Naive thymus-derived CD8-positive, alpha-beta T cell (primary cell): ENCODE measurements at regions not wholly inside any gene's neighbourhood (a gene's known extent, or its start where the extent isn't known, plus 50 kb on each side); places are given as distances from the start of the nearest gene placed in this dataset.

Experiments used
- ATAC-seq, 2 donors: fragments of 150-1000 bp; cut with Tn5 transposase in 1 of 2; sonication (Bioruptor Pico), chemical (Tn5 transposase) in 1 of 2; 1 replicate in 1 of 2; 2 replicates in 1 of 2; pipeline ENCODE4 v1.10.0; 2021; ENCODE audit warnings: mild to moderate bottlenecking in 2 of 2, moderate library complexity in 2 of 2
- POLR2A ChIA-PET: fragments of 350-600 bp; sonication (Branson Sonifier 250); formaldehyde crosslinking; loops from one replicate; lab custom pipeline; 2021; ENCODE audit warnings: antibody characterized with exemption; lab: Charles Lee
- DNase-seq, 10 donors: peaks; one replicate each; pipeline versions ENCODE4 v3.0.0 to v3.0.0-alpha.2; 2020 to 2022
- H3K27ac Mint-ChIP-seq, 10 donors: one replicate each; pipeline ENCODE4 v1.8.0; 2020 to 2022; ENCODE audit warnings: mild to moderate bottlenecking in 10 of 10, mixed read lengths in 10 of 10, moderate library complexity in 4 of 10, inconsistent platforms in 1 of 10
- H3K27me3 Mint-ChIP-seq, 5 donors: one replicate each; pipeline ENCODE4 v1.8.0; 2021 to 2022; ENCODE audit warnings: mixed read lengths in 5 of 5
- H3K36me3 Mint-ChIP-seq, 3 donors: one replicate each; pipeline ENCODE4 v1.8.0; 2020 to 2022; ENCODE audit warnings: mixed read lengths in 3 of 3, mild to moderate bottlenecking in 2 of 3, inconsistent platforms in 1 of 3
- H3K4me1 Mint-ChIP-seq, 4 donors: one replicate each; pipeline ENCODE4 v1.8.0; 2021 to 2022; ENCODE audit warnings: mixed read lengths in 4 of 4
- H3K4me3 Mint-ChIP-seq, 10 donors: one replicate each; pipeline ENCODE4 v1.8.0; 2020 to 2022; ENCODE audit warnings: mild to moderate bottlenecking in 10 of 10, mixed read lengths in 10 of 10, moderate library complexity in 6 of 10, inconsistent platforms in 1 of 10
- H3K9me3 Mint-ChIP-seq, 9 donors: one replicate each; pipeline ENCODE4 v1.8.0; 2020 to 2022; ENCODE audit warnings: mixed read lengths in 9 of 9, mild to moderate bottlenecking in 3 of 9, inconsistent platforms in 1 of 9, moderate library complexity in 1 of 9

GRCh38 chr14:38496092-38496491 is 240.2 kb upstream of the CLEC14A start:
- Mint-ChIP-seq H3K36me3 (no peaks in the 10 kb centered on the region), H3K4me3 (no peak overlapping the region), H3K4me1 (no peaks in the 10 kb centered on the region), H3K9me3 (peaks cover 2 to 27% (median 10%) of the 10 kb centered on the region in 9 donors), H3K27ac (no peak overlapping the region), H3K27me3 (no peaks in the 10 kb centered on the region)
- POLR2A ChIA-PET: no interaction called here
- no peak for ATAC-seq
- DNase-seq: no peak

- POLR2A ChIA-PET: no interaction called here
- no peaks in the 10 kb centered on the region for H3K36me3 Mint-ChIP-seq
- H3K27me3 Mint-ChIP-seq: no peaks in the 10 kb centered on the region
- H3K4me3 Mint-ChIP-seq: no peak overlapping the region
- no peak overlapping the region for H3K27ac Mint-ChIP-seq
- H3K9me3 Mint-ChIP-seq: peaks cover 0 to 22% (median 6%) of the 10 kb centered on the region in 9 donors
- no peaks in the 10 kb centered on the region for H3K4me1 Mint-ChIP-seq
- DNase-seq (no peak), ATAC-seq (no peak)
Measured at GRCh38 chr14:38490273-38490672, 234.4 kb upstream of the CLEC14A start.

- H3K9me3 Mint-ChIP-seq: peaks cover 0 to 8% (median 0%) of the 10 kb centered on the region in 9 donors
- H3K27ac Mint-ChIP-seq: no peak overlapping the region
- no peak overlapping the region for H3K4me3 Mint-ChIP-seq
- DNase-seq (no peak), ATAC-seq (no peak)
- H3K27me3 Mint-ChIP-seq: peaks cover 0 to 4% (median 0%) of the 10 kb centered on the region in 5 donors
- H3K36me3 Mint-ChIP-seq: no peaks in the 10 kb centered on the region
- POLR2A ChIA-PET: no interaction called here
- no peaks in the 10 kb centered on the region for H3K4me1 Mint-ChIP-seq
Measured at GRCh38 chr14:38485026-38485425, 229.1 kb upstream of the CLEC14A start.

GRCh38 chr14:38481952-38482678 is 226.2 kb upstream of the CLEC14A start:
- POLR2A ChIA-PET: no interaction called here
- Mint-ChIP-seq H3K36me3 (peaks cover 0 to 13% (median 2%) of the 10 kb centered on the region in 3 donors), H3K4me3 (no peak overlapping the region), H3K9me3 (peaks cover 7 to 21% (median 17%) of the 10 kb centered on the region in 9 donors), H3K27ac (no peak overlapping the region), H3K27me3 (peaks cover 0 to 7% (median 0%) of the 10 kb centered on the region in 5 donors), H3K4me1 (no peaks in the 10 kb centered on the region)
- ATAC-seq (no peak), DNase-seq (no peak)

- Mint-ChIP-seq H3K4me1 (no peaks in the 10 kb centered on the region), H3K4me3 (no peak overlapping the region), H3K9me3 (peaks cover 0 to 26% (median 5%) of the 10 kb centered on the region in 9 donors), H3K27ac (no peak overlapping the region), H3K36me3 (no peaks in the 10 kb centered on the region), H3K27me3 (peaks cover 0 to 4% (median 0%) of the 10 kb centered on the region in 5 donors)
- POLR2A ChIA-PET: no interaction called here
- DNase-seq: no peak
- no peak for ATAC-seq
Measured at GRCh38 chr14:38469156-38469555, 213.3 kb upstream of the CLEC14A start.

GRCh38 chr14:38442208-38442607 is 186.3 kb upstream of the CLEC14A start:
- peaks cover 0 to 5% (median 0%) of the 10 kb centered on the region in 5 donors for H3K27me3 Mint-ChIP-seq
- no peak for ATAC-seq
- no peak overlapping the region for H3K27ac Mint-ChIP-seq
- peaks cover 0 to 12% (median 0%) of the 10 kb centered on the region in 3 donors for H3K36me3 Mint-ChIP-seq
- no peak for DNase-seq
- no peaks in the 10 kb centered on the region for H3K4me1 Mint-ChIP-seq
- H3K4me3 Mint-ChIP-seq: no peak overlapping the region
- peaks cover 10 to 36% (median 17%) of the 10 kb centered on the region in 9 donors for H3K9me3 Mint-ChIP-seq
- POLR2A ChIA-PET: no interaction called here

GRCh38 chr14:38432186-38432585 is 176.3 kb upstream of the CLEC14A start:
- ATAC-seq: no peak
- peaks cover 0 to 4% (median 0%) of the 10 kb centered on the region in 9 donors for H3K9me3 Mint-ChIP-seq

GRCh38 chr14:38431156-38431555 is 175.3 kb upstream of the CLEC14A start:
- ATAC-seq: no peak
- no peak for DNase-seq
- H3K4me1 Mint-ChIP-seq: no peaks in the 10 kb centered on the region
- H3K27me3 Mint-ChIP-seq: peaks cover 0 to 4% (median 0%) of the 10 kb centered on the region in 5 donors
- H3K4me3 Mint-ChIP-seq: no peak overlapping the region
- peaks cover 0 to 2% (median 0%) of the 10 kb centered on the region in 3 donors for H3K36me3 Mint-ChIP-seq
- POLR2A ChIA-PET: no interaction called here
- H3K27ac Mint-ChIP-seq: no peak overlapping the region
- H3K9me3 Mint-ChIP-seq: peaks cover 0 to 9% (median 0%) of the 10 kb centered on the region in 9 donors

More at GRCh38 chr14:38432186-38432585, 176.3 kb upstream of the CLEC14A start:
- Mint-ChIP-seq H3K4me3 (no peak overlapping the region), H3K27ac (no peak overlapping the region), H3K27me3 (peaks cover 0 to 4% (median 0%) of the 10 kb centered on the region in 5 donors), H3K4me1 (no peaks in the 10 kb centered on the region), H3K36me3 (no peaks in the 10 kb centered on the region)
- POLR2A ChIA-PET: no interaction called here
- no peak for DNase-seq

- POLR2A ChIA-PET: no interaction called here
- ATAC-seq (no peak), DNase-seq (no peak)
- Mint-ChIP-seq H3K27ac (no peak overlapping the region), H3K4me3 (no peak overlapping the region), H3K36me3 (peaks cover 0 to 4% (median 2%) of the 10 kb centered on the region in 3 donors), H3K27me3 (peaks cover 0 to 4% (median 0%) of the 10 kb centered on the region in 5 donors), H3K4me1 (peaks cover 0 to 2% (median 0%) of the 10 kb centered on the region in 4 donors), H3K9me3 (peaks cover 0 to 9% (median 3%) of the 10 kb centered on the region in 9 donors)
Measured at GRCh38 chr14:38430522-38430921, 174.6 kb upstream of the CLEC14A start.

- H3K4me3 Mint-ChIP-seq: no peak overlapping the region
- no peak for ATAC-seq
- POLR2A ChIA-PET: no interaction called here
Measured at GRCh38 chr14:38425324-38425976, 169.6 kb upstream of the CLEC14A start.

GRCh38 chr14:38420048-38420447 is 164.2 kb upstream of the CLEC14A start:
- Mint-ChIP-seq H3K36me3 (peaks cover 0 to 11% (median 5%) of the 10 kb centered on the region in 3 donors), H3K4me3 (no peak overlapping the region), H3K4me1 (no peaks in the 10 kb centered on the region), H3K27me3 (peaks cover 0 to 4% (median 0%) of the 10 kb centered on the region in 5 donors), H3K27ac (no peak overlapping the region), H3K9me3 (peaks cover 9 to 31% (median 23%) of the 10 kb centered on the region in 9 donors)
- POLR2A ChIA-PET: no interaction called here
- no peak for DNase-seq
- ATAC-seq: no peak

More at GRCh38 chr14:38425324-38425976, 169.6 kb upstream of the CLEC14A start:
- Mint-ChIP-seq H3K27ac (no peak overlapping the region), H3K36me3 (peaks cover 0 to 15% (median 6%) of the 10 kb centered on the region in 3 donors), H3K9me3 (peaks cover 10 to 37% (median 25%) of the 10 kb centered on the region in 9 donors), H3K27me3 (peaks cover 0 to 3% (median 0%) of the 10 kb centered on the region in 5 donors), H3K4me1 (peaks cover 0 to 2% (median 0%) of the 10 kb centered on the region in 4 donors)
- no peak for DNase-seq

GRCh38 chr14:38419579-38419978 is 163.7 kb upstream of the CLEC14A start:
- Mint-ChIP-seq H3K4me1 (no peaks in the 10 kb centered on the region), H3K27ac (no peak overlapping the region), H3K4me3 (no peak overlapping the region), H3K27me3 (peaks cover 0 to 6% (median 0%) of the 10 kb centered on the region in 5 donors), H3K36me3 (peaks cover 0 to 8% (median 4%) of the 10 kb centered on the region in 3 donors), H3K9me3 (peaks cover 9 to 26% (median 19%) of the 10 kb centered on the region in 9 donors)
- ATAC-seq (no peak), DNase-seq (no peak)
- POLR2A ChIA-PET: no interaction called here

GRCh38 chr14:38412654-38413053 is 156.8 kb upstream of the CLEC14A start:
- Mint-ChIP-seq H3K4me3 (no peak overlapping the region), H3K9me3 (peaks cover 0 to 12% (median 0%) of the 10 kb centered on the region in 9 donors), H3K4me1 (no peaks in the 10 kb centered on the region), H3K27me3 (peaks cover 7 to 23% (median 13%) of the 10 kb centered on the region in 5 donors), H3K27ac (no peak overlapping the region), H3K36me3 (no peaks in the 10 kb centered on the region)
- POLR2A ChIA-PET: no interaction called here
- ATAC-seq: no peak
- DNase-seq: no peak
